ENCODE measurements at regions not wholly inside any gene's neighbourhood (a gene's known extent, or its start where the extent isn't known, plus 50 kb on each side); places are given as distances from the start of the nearest gene placed in this dataset.

- TF ChIP-seq STAT6 (CRISPR knock-in tag; conservative IDR thresholded peaks at IDR 0.05; ENCODE audit: low read depth) (no peak), ATF6 (CRISPR knock-in tag; IDR thresholded peaks at IDR 0.05) (no peak), TEAD1 (CRISPR knock-in tag; IDR thresholded peaks at IDR 0.05) (no peak), ZNF263 (CRISPR knock-in tag; IDR thresholded peaks at IDR 0.05; ENCODE audit: low read depth) (no peak), FOXP4 (CRISPR knock-in tag; IDR thresholded peaks at IDR 0.05) (no peak), GRHL2 (CRISPR knock-in tag; IDR thresholded peaks at IDR 0.05; ENCODE audit: insufficient replicate concordance, severe bottlenecking) (no peak), ZNF121 (CRISPR knock-in tag; IDR thresholded peaks at IDR 0.05) (no peak), ZNF671 (CRISPR knock-in tag; IDR thresholded peaks at IDR 0.05) (no peak)
- TF ChIP-seq, protein P1, sequence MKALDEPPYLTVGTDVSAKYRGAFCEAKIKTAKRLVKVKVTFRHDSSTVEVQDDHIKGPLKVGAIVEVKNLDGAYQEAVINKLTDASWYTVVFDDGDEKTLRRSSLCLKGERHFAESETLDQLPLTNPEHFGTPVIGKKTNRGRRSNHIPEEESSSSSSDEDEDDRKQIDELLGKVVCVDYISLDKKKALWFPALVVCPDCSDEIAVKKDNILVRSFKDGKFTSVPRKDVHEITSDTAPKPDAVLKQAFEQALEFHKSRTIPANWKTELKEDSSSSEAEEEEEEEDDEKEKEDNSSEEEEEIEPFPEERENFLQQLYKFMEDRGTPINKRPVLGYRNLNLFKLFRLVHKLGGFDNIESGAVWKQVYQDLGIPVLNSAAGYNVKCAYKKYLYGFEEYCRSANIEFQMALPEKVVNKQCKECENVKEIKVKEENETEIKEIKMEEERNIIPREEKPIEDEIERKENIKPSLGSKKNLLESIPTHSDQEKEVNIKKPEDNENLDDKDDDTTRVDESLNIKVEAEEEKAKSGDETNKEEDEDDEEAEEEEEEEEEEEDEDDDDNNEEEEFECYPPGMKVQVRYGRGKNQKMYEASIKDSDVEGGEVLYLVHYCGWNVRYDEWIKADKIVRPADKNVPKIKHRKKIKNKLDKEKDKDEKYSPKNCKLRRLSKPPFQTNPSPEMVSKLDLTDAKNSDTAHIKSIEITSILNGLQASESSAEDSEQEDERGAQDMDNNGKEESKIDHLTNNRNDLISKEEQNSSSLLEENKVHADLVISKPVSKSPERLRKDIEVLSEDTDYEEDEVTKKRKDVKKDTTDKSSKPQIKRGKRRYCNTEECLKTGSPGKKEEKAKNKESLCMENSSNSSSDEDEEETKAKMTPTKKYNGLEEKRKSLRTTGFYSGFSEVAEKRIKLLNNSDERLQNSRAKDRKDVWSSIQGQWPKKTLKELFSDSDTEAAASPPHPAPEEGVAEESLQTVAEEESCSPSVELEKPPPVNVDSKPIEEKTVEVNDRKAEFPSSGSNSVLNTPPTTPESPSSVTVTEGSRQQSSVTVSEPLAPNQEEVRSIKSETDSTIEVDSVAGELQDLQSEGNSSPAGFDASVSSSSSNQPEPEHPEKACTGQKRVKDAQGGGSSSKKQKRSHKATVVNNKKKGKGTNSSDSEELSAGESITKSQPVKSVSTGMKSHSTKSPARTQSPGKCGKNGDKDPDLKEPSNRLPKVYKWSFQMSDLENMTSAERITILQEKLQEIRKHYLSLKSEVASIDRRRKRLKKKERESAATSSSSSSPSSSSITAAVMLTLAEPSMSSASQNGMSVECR (CRISPR knock-in tag; IDR thresholded peaks at IDR 0.05; ENCODE audit: borderline replicate concordance), result no peak
Observed at GRCh38 chr13:85661675-85662074, 137.5 kb downstream of the SLITRK6 start (continued).

DNA sequence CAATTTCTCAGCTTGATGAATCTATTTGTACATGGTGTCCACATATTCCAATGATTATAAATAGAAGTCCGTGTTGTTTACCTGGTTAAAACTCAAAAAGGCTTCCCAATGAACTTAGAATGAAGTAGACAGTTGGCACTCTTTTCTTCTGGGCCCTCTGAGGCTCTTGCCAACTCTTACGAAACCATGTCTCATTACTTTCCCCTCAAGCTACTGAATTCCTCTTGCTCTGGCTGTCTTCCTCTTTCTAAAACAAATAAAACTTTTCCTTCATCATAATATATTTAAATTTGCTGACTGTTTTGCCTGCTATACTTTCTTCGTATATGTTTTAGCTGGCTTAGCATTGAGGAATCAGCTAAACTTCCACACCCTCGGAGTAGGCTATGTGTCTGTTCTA, 139.7 kb downstream of the SLITRK6 start:
- no peak overlapping the region for H3K4me3 Mint-ChIP-seq
- H3K36me3 Mint-ChIP-seq, result no peaks in the 10 kb centered on the region
- ChIA-PET CTCF (no interaction called here), POLR2A (no interaction called here)
- H3K27ac Mint-ChIP-seq, result no peak overlapping the region
- no peaks in the 10 kb centered on the region for H3K27me3 Mint-ChIP-seq (ENCODE audit: low read depth)
- TF ChIP-seq, protein P2, sequence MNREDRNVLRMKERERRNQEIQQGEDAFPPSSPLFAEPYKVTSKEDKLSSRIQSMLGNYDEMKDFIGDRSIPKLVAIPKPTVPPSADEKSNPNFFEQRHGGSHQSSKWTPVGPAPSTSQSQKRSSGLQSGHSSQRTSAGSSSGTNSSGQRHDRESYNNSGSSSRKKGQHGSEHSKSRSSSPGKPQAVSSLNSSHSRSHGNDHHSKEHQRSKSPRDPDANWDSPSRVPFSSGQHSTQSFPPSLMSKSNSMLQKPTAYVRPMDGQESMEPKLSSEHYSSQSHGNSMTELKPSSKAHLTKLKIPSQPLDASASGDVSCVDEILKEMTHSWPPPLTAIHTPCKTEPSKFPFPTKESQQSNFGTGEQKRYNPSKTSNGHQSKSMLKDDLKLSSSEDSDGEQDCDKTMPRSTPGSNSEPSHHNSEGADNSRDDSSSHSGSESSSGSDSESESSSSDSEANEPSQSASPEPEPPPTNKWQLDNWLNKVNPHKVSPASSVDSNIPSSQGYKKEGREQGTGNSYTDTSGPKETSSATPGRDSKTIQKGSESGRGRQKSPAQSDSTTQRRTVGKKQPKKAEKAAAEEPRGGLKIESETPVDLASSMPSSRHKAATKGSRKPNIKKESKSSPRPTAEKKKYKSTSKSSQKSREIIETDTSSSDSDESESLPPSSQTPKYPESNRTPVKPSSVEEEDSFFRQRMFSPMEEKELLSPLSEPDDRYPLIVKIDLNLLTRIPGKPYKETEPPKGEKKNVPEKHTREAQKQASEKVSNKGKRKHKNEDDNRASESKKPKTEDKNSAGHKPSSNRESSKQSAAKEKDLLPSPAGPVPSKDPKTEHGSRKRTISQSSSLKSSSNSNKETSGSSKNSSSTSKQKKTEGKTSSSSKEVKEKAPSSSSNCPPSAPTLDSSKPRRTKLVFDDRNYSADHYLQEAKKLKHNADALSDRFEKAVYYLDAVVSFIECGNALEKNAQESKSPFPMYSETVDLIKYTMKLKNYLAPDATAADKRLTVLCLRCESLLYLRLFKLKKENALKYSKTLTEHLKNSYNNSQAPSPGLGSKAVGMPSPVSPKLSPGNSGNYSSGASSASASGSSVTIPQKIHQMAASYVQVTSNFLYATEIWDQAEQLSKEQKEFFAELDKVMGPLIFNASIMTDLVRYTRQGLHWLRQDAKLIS (CRISPR knock-in tag; IDR thresholded peaks at IDR 0.05; ENCODE audit: borderline replicate concordance), result no peak
- H3K4me1 Mint-ChIP-seq, result no peaks in the 10 kb centered on the region
- peaks cover 16% of the 10 kb centered on the region for H3K9me3 Mint-ChIP-seq
- no peak for ATAC-seq
- no peak for DNase-seq (ENCODE audit: low spot score)
